ENCODE measurements at regions not wholly inside any gene's neighbourhood (a gene's known extent, or its start where the extent isn't known, plus 50 kb on each side); places are given as distances from the start of the nearest gene placed in this dataset.

DNA sequence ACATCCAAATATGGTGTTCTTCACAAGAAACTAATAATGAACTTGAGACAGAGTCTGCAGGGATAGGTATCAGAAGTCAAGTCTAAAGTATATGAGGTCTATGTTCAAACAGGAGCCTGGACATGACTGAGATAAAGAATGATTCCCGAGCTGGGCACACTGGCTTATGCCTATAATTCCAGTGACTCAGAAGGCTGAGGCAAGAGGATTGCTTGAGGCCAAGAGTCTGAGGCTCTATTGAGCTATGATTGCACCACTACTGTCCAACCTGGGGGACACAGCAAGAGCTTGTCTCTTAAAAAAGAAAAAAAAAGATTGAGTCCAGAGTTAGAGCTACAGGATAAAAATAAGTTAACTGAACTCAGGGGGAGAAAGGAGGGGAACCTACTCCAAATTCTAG is 246.5 kb downstream of the LRRN1 start:
- TF ChIP-seq, protein P1, sequence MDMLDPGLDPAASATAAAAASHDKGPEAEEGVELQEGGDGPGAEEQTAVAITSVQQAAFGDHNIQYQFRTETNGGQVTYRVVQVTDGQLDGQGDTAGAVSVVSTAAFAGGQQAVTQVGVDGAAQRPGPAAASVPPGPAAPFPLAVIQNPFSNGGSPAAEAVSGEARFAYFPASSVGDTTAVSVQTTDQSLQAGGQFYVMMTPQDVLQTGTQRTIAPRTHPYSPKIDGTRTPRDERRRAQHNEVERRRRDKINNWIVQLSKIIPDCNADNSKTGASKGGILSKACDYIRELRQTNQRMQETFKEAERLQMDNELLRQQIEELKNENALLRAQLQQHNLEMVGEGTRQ (IDR thresholded peaks at IDR 0.05; ENCODE audit: low read depth, low read length): no peak
- TF ChIP-seq MAZ (IDR thresholded peaks at IDR 0.05; ENCODE audit: borderline replicate concordance, low read depth, low read length): no peak
- TF ChIP-seq, protein P2, sequence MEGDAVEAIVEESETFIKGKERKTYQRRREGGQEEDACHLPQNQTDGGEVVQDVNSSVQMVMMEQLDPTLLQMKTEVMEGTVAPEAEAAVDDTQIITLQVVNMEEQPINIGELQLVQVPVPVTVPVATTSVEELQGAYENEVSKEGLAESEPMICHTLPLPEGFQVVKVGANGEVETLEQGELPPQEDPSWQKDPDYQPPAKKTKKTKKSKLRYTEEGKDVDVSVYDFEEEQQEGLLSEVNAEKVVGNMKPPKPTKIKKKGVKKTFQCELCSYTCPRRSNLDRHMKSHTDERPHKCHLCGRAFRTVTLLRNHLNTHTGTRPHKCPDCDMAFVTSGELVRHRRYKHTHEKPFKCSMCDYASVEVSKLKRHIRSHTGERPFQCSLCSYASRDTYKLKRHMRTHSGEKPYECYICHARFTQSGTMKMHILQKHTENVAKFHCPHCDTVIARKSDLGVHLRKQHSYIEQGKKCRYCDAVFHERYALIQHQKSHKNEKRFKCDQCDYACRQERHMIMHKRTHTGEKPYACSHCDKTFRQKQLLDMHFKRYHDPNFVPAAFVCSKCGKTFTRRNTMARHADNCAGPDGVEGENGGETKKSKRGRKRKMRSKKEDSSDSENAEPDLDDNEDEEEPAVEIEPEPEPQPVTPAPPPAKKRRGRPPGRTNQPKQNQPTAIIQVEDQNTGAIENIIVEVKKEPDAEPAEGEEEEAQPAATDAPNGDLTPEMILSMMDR (conservative IDR thresholded peaks at IDR 0.05; ENCODE audit: low read depth, low read length): no peak
- TF ChIP-seq CEBPB (IDR thresholded peaks at IDR 0.05; ENCODE audit: low read depth, low read length): no peak
- no peak for TF ChIP-seq FOS (IDR thresholded peaks at IDR 0.05; ENCODE audit: low read depth, low read length)
- TF ChIP-seq RFX5 (IDR thresholded peaks at IDR 0.05; ENCODE audit: low read depth, low read length): no peak
- TF ChIP-seq, protein P3, sequence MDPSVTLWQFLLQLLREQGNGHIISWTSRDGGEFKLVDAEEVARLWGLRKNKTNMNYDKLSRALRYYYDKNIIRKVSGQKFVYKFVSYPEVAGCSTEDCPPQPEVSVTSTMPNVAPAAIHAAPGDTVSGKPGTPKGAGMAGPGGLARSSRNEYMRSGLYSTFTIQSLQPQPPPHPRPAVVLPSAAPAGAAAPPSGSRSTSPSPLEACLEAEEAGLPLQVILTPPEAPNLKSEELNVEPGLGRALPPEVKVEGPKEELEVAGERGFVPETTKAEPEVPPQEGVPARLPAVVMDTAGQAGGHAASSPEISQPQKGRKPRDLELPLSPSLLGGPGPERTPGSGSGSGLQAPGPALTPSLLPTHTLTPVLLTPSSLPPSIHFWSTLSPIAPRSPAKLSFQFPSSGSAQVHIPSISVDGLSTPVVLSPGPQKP (IDR thresholded peaks at IDR 0.05; ENCODE audit: borderline replicate concordance, low read depth, low read length): no peak
- TF ChIP-seq POLR2A (IDR thresholded peaks at IDR 0.05; ENCODE audit: low read depth, low read length): no peak
- TF ChIP-seq MAFK (IDR thresholded peaks at IDR 0.05; ENCODE audit: low read depth, low read length): no peak
- no peak for TF ChIP-seq RAD21 (IDR thresholded peaks at IDR 0.05; ENCODE audit: low read length)
- no peak for TF ChIP-seq SMC3 (IDR thresholded peaks at IDR 0.05; ENCODE audit: low read depth, low read length)
- no peak for TF ChIP-seq BHLHE40 (IDR thresholded peaks at IDR 0.05; ENCODE audit: low read depth, low read length)
- no peak for TF ChIP-seq RCOR1 (IDR thresholded peaks at IDR 0.05; ENCODE audit: insufficient replicate concordance, low read length)
- no peak for TF ChIP-seq CHD1 (IDR thresholded peaks at IDR 0.05; ENCODE audit: low read depth, low read length)

Measured in IMR-90 (cell line).